SU-DHL-6 (cell line): ENCODE measurements at regions not wholly inside any gene's neighbourhood (a gene's known extent, or its start where the extent isn't known, plus 50 kb on each side); places are given as distances from the start of the nearest gene placed in this dataset.

Experiments
- H2AFZ ChIP-seq: fragments of 200-600 bp; sonication (generic); 2 replicates; pipeline ENCODE4 v1.6.1; 2014; ENCODE audit warnings: low read depth, mild to moderate bottlenecking, moderate library complexity, mixed read lengths, antibody characterized with exemption, low read length; ENCODE audit not compliant: severe bottlenecking
- H3F3A ChIP-seq: fragments of 200-600 bp; shearing (Covaris generic); 2 replicates; pipeline ENCODE4 v1.6.0; 2016; ENCODE audit warnings: antibody characterized with exemption, mild to moderate bottlenecking; ENCODE audit not compliant: insufficient read depth
- H3K27ac ChIP-seq: fragments of 200-600 bp; sonication (generic); 2 replicates; pipeline ENCODE4 v1.5.1; 2016; ENCODE audit warnings: low read depth, mild to moderate bottlenecking, low read length, moderate library complexity, mixed read lengths
- H3K27me3 ChIP-seq: fragments of 200-600 bp; sonication (generic), shearing (Covaris generic); 2 replicates; pipeline ENCODE4 v1.6.0; 2014; ENCODE audit warnings: mild to moderate bottlenecking, low read length
- H3K36me3 ChIP-seq: fragments of 200-600 bp; sonication (generic); 2 replicates; pipeline ENCODE4 v1.6.1; 2014; ENCODE audit warnings: mild to moderate bottlenecking, low read length, mixed read lengths
- H3K4me2 ChIP-seq: fragments of 300-600, 200-600 bp; shearing (Covaris generic), sonication (generic); 2 replicates; pipeline ENCODE4 v1.6.0; 2014; ENCODE audit warnings: low read length, low read depth, mild to moderate bottlenecking; ENCODE audit not compliant: poor library complexity, severe bottlenecking
- H3K4me3 ChIP-seq: fragments of 200-600 bp; sonication (generic); 2 replicates; pipeline ENCODE4 v1.5.1; 2014; ENCODE audit warnings: antibody characterized with exemption, low read length, mild to moderate bottlenecking, mixed read lengths; ENCODE audit not compliant: insufficient read depth, poor library complexity, severe bottlenecking
- H3K79me2 ChIP-seq: fragments of 200-600 bp; sonication (generic); 2 replicates; pipeline ENCODE4 v1.6.1; 2014; ENCODE audit warnings: mild to moderate bottlenecking, low read length, moderate library complexity; ENCODE audit not compliant: insufficient read depth
- H3K9ac ChIP-seq: fragments of 200-600 bp; sonication (generic); 2 replicates; pipeline ENCODE4 v1.7.0; 2014; ENCODE audit warnings: mild to moderate bottlenecking, low read length
- H3K9me2 ChIP-seq: fragments of 200-600 bp; sonication (generic); replicated peaks from 2 replicates; pipeline ENCODE4 v1.6.1; 2014; ENCODE audit warnings: low read length; ENCODE audit not compliant: insufficient read depth
- H3K9me3 ChIP-seq: fragments of 200-600 bp; sonication (generic); 2 replicates; pipeline ENCODE4 v1.6.1; 2014; ENCODE audit warnings: low read length, mixed read lengths; ENCODE audit not compliant: insufficient read depth
- H4K20me1 ChIP-seq: fragments of 200-600 bp; sonication (generic); 2 replicates; pipeline ENCODE4 v1.6.1; 2014; ENCODE audit warnings: low read depth, mild to moderate bottlenecking, antibody characterized with exemption, low read length, moderate library complexity, mixed read lengths
- CTCF ChIP-seq: fragments of 200-600 bp; sonication (generic); IDR thresholded peaks from one replicate; pipeline ENCODE4 v1.5.1; 2017; ENCODE audit warnings: antibody characterized with exemption, mild to moderate bottlenecking, low read length, moderate library complexity; ENCODE audit not compliant: insufficient read depth, poor library complexity, severe bottlenecking
- EZH2phosphoT487 ChIP-seq: fragments of 200-600 bp; sonication (generic), shearing (Covaris generic); conservative IDR thresholded peaks from 2 replicates; pipeline ENCODE4 v1.6.1; 2018; ENCODE audit warnings: mild to moderate bottlenecking, antibody characterized with exemption, low read length, moderate library complexity, mixed read lengths

GRCh38 chrX:144648788-144649187, 598.5 kb upstream of the SPANXN1 start:
- no peak for TF ChIP-seq CTCF
- no peak for TF ChIP-seq EZH2phosphoT487
- Histone ChIP-seq H3K9me3 (no peaks in the 10 kb centered on the region), H4K20me1 (no peaks in the 10 kb centered on the region), H3K27me3 (no peaks in the 10 kb centered on the region), H3F3A (no peaks in the 10 kb centered on the region), H3K9ac (no peak overlapping the region), H3K27ac (no peak overlapping the region), H3K36me3 (no peaks in the 10 kb centered on the region), H3K9me2 (no peaks in the 10 kb centered on the region), H2AFZ (no peak overlapping the region), H3K4me2 (no peak overlapping the region), H3K79me2 (no peaks in the 10 kb centered on the region), H3K4me3 (no peak overlapping the region)

- Histone ChIP-seq H3K4me2 (no peak overlapping the region), H3K9me3 (no peaks in the 10 kb centered on the region), H3K27me3 (no peaks in the 10 kb centered on the region), H3K79me2 (no peaks in the 10 kb centered on the region), H3K9ac (no peak overlapping the region), H3K4me3 (no peak overlapping the region), H2AFZ (no peak overlapping the region), H3K27ac (no peak overlapping the region), H3K9me2 (no peaks in the 10 kb centered on the region), H4K20me1 (no peaks in the 10 kb centered on the region), H3K36me3 (no peaks in the 10 kb centered on the region), H3F3A (no peaks in the 10 kb centered on the region)
- TF ChIP-seq CTCF, result no peak
- TF ChIP-seq EZH2phosphoT487, result no peak
Observed at GRCh38 chrX:144681501-144681900, 565.8 kb upstream of the SPANXN1 start.

GRCh38 chrX:144683247-144683646, 564.1 kb upstream of the SPANXN1 start:
- Histone ChIP-seq H3K27ac (no peak overlapping the region; the same call in 1 of the 2 replicates), H3K4me3 (no peak overlapping the region), H3K9me3 (no peaks in the 10 kb centered on the region), H3K9me2 (no peaks in the 10 kb centered on the region), H3K27me3 (no peaks in the 10 kb centered on the region), H3K36me3 (no peaks in the 10 kb centered on the region), H3F3A (no peaks in the 10 kb centered on the region), H3K9ac (no peak overlapping the region), H4K20me1 (no peaks in the 10 kb centered on the region), H3K79me2 (no peaks in the 10 kb centered on the region), H3K4me2 (no peak overlapping the region), H2AFZ (no peak overlapping the region)
- TF ChIP-seq EZH2phosphoT487 (no peak), CTCF (no peak)

- no peaks in the 10 kb centered on the region for H3K79me2 ChIP-seq
- no peaks in the 10 kb centered on the region for H3K9me3 ChIP-seq
- H3F3A ChIP-seq, result no peaks in the 10 kb centered on the region
- no peaks in the 10 kb centered on the region for H3K36me3 ChIP-seq
- no peak overlapping the region for H3K27ac ChIP-seq
- TF ChIP-seq EZH2phosphoT487, result no peak
- no peak for TF ChIP-seq CTCF
- no peaks in the 10 kb centered on the region for H4K20me1 ChIP-seq
- no peaks in the 10 kb centered on the region for H3K9me2 ChIP-seq
- H2AFZ ChIP-seq, result no peak overlapping the region
- H3K27me3 ChIP-seq, result no peaks in the 10 kb centered on the region
- H3K9ac ChIP-seq, result no peak overlapping the region
- H3K4me3 ChIP-seq, result no peak overlapping the region
- H3K4me2 ChIP-seq, result no peak overlapping the region
Observed at GRCh38 chrX:144709841-144710240, 537.5 kb upstream of the SPANXN1 start.
